T-helper 1 cell (primary cell): ENCODE measurements at regions not wholly inside any gene's neighbourhood (a gene's known extent, or its start where the extent isn't known, plus 50 kb on each side); places are given as distances from the start of the nearest gene placed in this dataset.

Experiments used
- DNase-seq, 5 donors: peaks; one replicate each; pipeline ENCODE4 v3.0.0-alpha.2; 2012 to 2020

- no peak for DNase-seq
Measured at GRCh38 chr14:85279407-85279806, 250.5 kb upstream of the FLRT2 start.

GRCh38 chr14:85280074-85280473 is 249.9 kb upstream of the FLRT2 start:
- no peak for DNase-seq

GRCh38 chr14:85281921-85282320 is 248.0 kb upstream of the FLRT2 start:
- no peak for DNase-seq

GRCh38 chr14:85288041-85288440 is 241.9 kb upstream of the FLRT2 start:
- DNase-seq = no peak

- no peak for DNase-seq
Measured at GRCh38 chr14:85291731-85292130, 238.2 kb upstream of the FLRT2 start.

GRCh38 chr14:85293612-85294234 is 236.2 kb upstream of the FLRT2 start:
- DNase-seq = no peak

- DNase-seq = no peak
Measured at GRCh38 chr14:85295318-85295717, 234.6 kb upstream of the FLRT2 start.

- no peak for DNase-seq
Measured at GRCh38 chr14:85296456-85297210, 233.3 kb upstream of the FLRT2 start.

GRCh38 chr14:85300107-85300506 is 229.8 kb upstream of the FLRT2 start:
- DNase-seq = no peak

- DNase-seq = no peak
Measured at GRCh38 chr14:85301506-85301905, 228.4 kb upstream of the FLRT2 start.

GRCh38 chr14:85306024-85306423 is 223.9 kb upstream of the FLRT2 start:
- DNase-seq = no peak

GRCh38 chr14:85308531-85309300 is 221.2 kb upstream of the FLRT2 start:
- DNase-seq = no peak

GRCh38 chr14:85310491-85311272 is 219.3 kb upstream of the FLRT2 start:
- no peak for DNase-seq

GRCh38 chr14:85313560-85314207 is 216.3 kb upstream of the FLRT2 start:
- no peak for DNase-seq

GRCh38 chr14:85315290-85315689 is 214.7 kb upstream of the FLRT2 start:
- no peak for DNase-seq

- DNase-seq = no peak
Measured at GRCh38 chr14:85315733-85316290, 214.1 kb upstream of the FLRT2 start.

GRCh38 chr14:85316701-85317410 is 213.1 kb upstream of the FLRT2 start:
- DNase-seq = no peak

GRCh38 chr14:85317491-85318021 is 212.4 kb upstream of the FLRT2 start:
- no peak for DNase-seq

GRCh38 chr14:85319101-85319500 is 210.8 kb upstream of the FLRT2 start:
- DNase-seq = no peak

GRCh38 chr14:85319998-85320630 is 209.8 kb upstream of the FLRT2 start:
- DNase-seq = no peak
